WTC11 (cell line): ENCODE measurements at regions not wholly inside any gene's neighbourhood (a gene's known extent, or its start where the extent isn't known, plus 50 kb on each side); places are given as distances from the start of the nearest gene placed in this dataset.

Experiments
- ATAC-seq: fragments of 200-7000 bp; cut with Tn5 transposase; 2 replicates; pipeline ENCODE4 v1.10.0; 2021; ENCODE audit warnings: mild to moderate bottlenecking, moderate library complexity
- CTCF ChIA-PET: fragments of 300-600 bp; sonication (Branson Sonifier 250); formaldehyde crosslinking; loops from one replicate; lab custom pipeline; 2021; ENCODE audit warnings: antibody characterized with exemption; lab: Charles Lee
- POLR2A ChIA-PET: fragments of 350-600 bp; sonication (Branson Sonifier 250); formaldehyde crosslinking; loops from one replicate; lab custom pipeline; 2021; ENCODE audit warnings: antibody characterized with exemption; lab: Charles Lee
- DNase-seq: peaks from one replicate; pipeline ENCODE4 v3.0.0; 2021; ENCODE audit warnings: low spot score
- H3K27ac Mint-ChIP-seq: 2 replicates; pipeline ENCODE4 v1.8.0; 2021; ENCODE audit warnings: mixed read lengths
- H3K27me3 Mint-ChIP-seq: 2 replicates; pipeline ENCODE4 v1.8.0; 2021; ENCODE audit warnings: low read depth, mild to moderate bottlenecking, moderate library complexity, mixed read lengths
- H3K36me3 Mint-ChIP-seq: 2 replicates; pipeline ENCODE4 v1.8.0; 2021; ENCODE audit warnings: mixed read lengths
- H3K4me1 Mint-ChIP-seq: 2 replicates; pipeline ENCODE4 v1.8.0; 2022; ENCODE audit warnings: mixed read lengths
- H3K4me3 Mint-ChIP-seq: 2 replicates; pipeline ENCODE4 v1.8.0; 2021; ENCODE audit warnings: mild to moderate bottlenecking, moderate library complexity, mixed read lengths
- H3K9me3 Mint-ChIP-seq: 2 replicates; pipeline ENCODE4 v1.8.0; 2021; ENCODE audit warnings: mixed read lengths
- GABPB1 ChIP-seq: sonication (generic); formaldehyde crosslinking; IDR thresholded peaks from 2 replicates; pipeline ENCODE4 v1.8.1; 2023; ENCODE audit warnings: mild to moderate bottlenecking, missing genetic modification reagents
- MYBL2 ChIP-seq: sonication (generic); formaldehyde crosslinking; IDR thresholded peaks from 2 replicates; pipeline ENCODE4 v1.8.1; 2023; ENCODE audit warnings: mild to moderate bottlenecking, moderate library complexity, missing genetic modification reagents
- NFE2L1 ChIP-seq: sonication (generic); formaldehyde crosslinking; IDR thresholded peaks from 2 replicates; pipeline ENCODE4 v1.8.1; 2023; ENCODE audit warnings: missing genetic modification reagents
- NR1H2 ChIP-seq: sonication (generic); formaldehyde crosslinking; IDR thresholded peaks from 2 replicates; pipeline ENCODE4 v1.9.0; 2021; ENCODE audit warnings: mild to moderate bottlenecking, moderate library complexity, missing genetic modification reagents
- OVOL2 ChIP-seq: fragments of 250-450 bp; sonication (Bioruptor Pico); IDR thresholded peaks from 2 replicates; pipeline ENCODE4 v1.9.0; 2021; ENCODE audit warnings: mild to moderate bottlenecking, borderline replicate concordance
- SMAD4 ChIP-seq: sonication (generic); formaldehyde crosslinking; IDR thresholded peaks from 2 replicates; pipeline ENCODE4 v1.8.0; 2022; ENCODE audit warnings: mild to moderate bottlenecking, missing genetic modification reagents
- SOX15 ChIP-seq: fragments of 250-450 bp; sonication (Bioruptor Pico); IDR thresholded peaks from 2 replicates; pipeline ENCODE4 v1.9.0; 2021; ENCODE audit warnings: mild to moderate bottlenecking
- SP1 ChIP-seq: sonication (generic); formaldehyde crosslinking; conservative IDR thresholded peaks from 2 replicates; pipeline ENCODE4 v1.8.1; 2022; ENCODE audit warnings: missing genetic modification reagents
- TEAD4 ChIP-seq: sonication (generic); formaldehyde crosslinking; IDR thresholded peaks from 2 replicates; pipeline ENCODE4 v1.8.0; 2022; ENCODE audit warnings: mild to moderate bottlenecking, missing genetic modification reagents
- TP53 ChIP-seq: sonication (generic); formaldehyde crosslinking; IDR thresholded peaks from 2 replicates; pipeline ENCODE4 v1.8.1; 2023; ENCODE audit warnings: mild to moderate bottlenecking, missing genetic modification reagents
- ZNF416 ChIP-seq: fragments of 250-450 bp; sonication (Bioruptor Pico); IDR thresholded peaks from 2 replicates; pipeline ENCODE4 v1.9.0; 2021; ENCODE audit warnings: mild to moderate bottlenecking, inconsistent platforms
- TF ChIP-seq, protein P1 (sequence below): sonication (generic); formaldehyde crosslinking; IDR thresholded peaks from 2 replicates; pipeline ENCODE4 v1.8.1; 2023; ENCODE audit warnings: mild to moderate bottlenecking, moderate library complexity, missing genetic modification reagents
- TF ChIP-seq, protein P2 (sequence below): sonication (generic); formaldehyde crosslinking; IDR thresholded peaks from 2 replicates; pipeline ENCODE4 v1.8.1; 2022; ENCODE audit warnings: missing genetic modification reagents, borderline replicate concordance

- TF ChIP-seq SMAD4 (CRISPR knock-in tag): no peak
- TF ChIP-seq NFE2L1 (CRISPR knock-in tag): no peak
- TF ChIP-seq NR1H2 (CRISPR knock-in tag): no peak
- TF ChIP-seq OVOL2 (CRISPR knock-in tag): no peak
- H3K4me3 Mint-ChIP-seq: no peak overlapping the region
- ATAC-seq (no peak), DNase-seq (no peak)
- H3K27me3 Mint-ChIP-seq: no peaks in the 10 kb centered on the region
- H3K4me1 Mint-ChIP-seq: peaks cover 19% of the 10 kb centered on the region
- CTCF ChIA-PET: no interaction called here
- H3K36me3 Mint-ChIP-seq: no peaks in the 10 kb centered on the region
- H3K9me3 Mint-ChIP-seq: peaks cover 6% of the 10 kb centered on the region; the same call in 1 of the 2 replicates
- no peak overlapping the region for H3K27ac Mint-ChIP-seq
- POLR2A ChIA-PET: no interaction called here
Measured at GRCh38 chr18:39319141-39319540, 1753.5 kb upstream of the CELF4 start.

GRCh38 chr18:39318462-39318861 is 1752.9 kb upstream of the CELF4 start:
- no peak for TF ChIP-seq MYBL2
- TF ChIP-seq, protein P1, sequence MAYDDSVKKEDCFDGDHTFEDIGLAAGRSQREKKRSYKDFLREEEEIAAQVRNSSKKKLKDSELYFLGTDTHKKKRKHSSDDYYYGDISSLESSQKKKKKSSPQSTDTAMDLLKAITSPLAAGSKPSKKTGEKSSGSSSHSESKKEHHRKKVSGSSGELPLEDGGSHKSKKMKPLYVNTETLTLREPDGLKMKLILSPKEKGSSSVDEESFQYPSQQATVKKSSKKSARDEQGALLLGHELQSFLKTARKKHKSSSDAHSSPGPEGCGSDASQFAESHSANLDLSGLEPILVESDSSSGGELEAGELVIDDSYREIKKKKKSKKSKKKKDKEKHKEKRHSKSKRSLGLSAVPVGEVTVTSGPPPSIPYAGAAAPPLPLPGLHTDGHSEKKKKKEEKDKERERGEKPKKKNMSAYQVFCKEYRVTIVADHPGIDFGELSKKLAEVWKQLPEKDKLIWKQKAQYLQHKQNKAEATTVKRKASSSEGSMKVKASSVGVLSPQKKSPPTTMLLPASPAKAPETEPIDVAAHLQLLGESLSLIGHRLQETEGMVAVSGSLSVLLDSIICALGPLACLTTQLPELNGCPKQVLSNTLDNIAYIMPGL: no peak
- TF ChIP-seq SP1 (CRISPR knock-in tag): no peak
- peaks cover 25% of the 10 kb centered on the region for H3K4me1 Mint-ChIP-seq
- no peaks in the 10 kb centered on the region for H3K27me3 Mint-ChIP-seq
- H3K9me3 Mint-ChIP-seq: peaks cover 3% of the 10 kb centered on the region; the same call in 1 of the 2 replicates
- H3K4me3 Mint-ChIP-seq: no peak overlapping the region
- POLR2A ChIA-PET: no interaction called here
- H3K36me3 Mint-ChIP-seq: no peaks in the 10 kb centered on the region
- H3K27ac Mint-ChIP-seq: no peak overlapping the region
- no peak for DNase-seq
- ATAC-seq: no peak
- CTCF ChIA-PET: no interaction called here

- peaks cover 27% of the 10 kb centered on the region for H3K4me1 Mint-ChIP-seq
- TF ChIP-seq, protein P2, sequence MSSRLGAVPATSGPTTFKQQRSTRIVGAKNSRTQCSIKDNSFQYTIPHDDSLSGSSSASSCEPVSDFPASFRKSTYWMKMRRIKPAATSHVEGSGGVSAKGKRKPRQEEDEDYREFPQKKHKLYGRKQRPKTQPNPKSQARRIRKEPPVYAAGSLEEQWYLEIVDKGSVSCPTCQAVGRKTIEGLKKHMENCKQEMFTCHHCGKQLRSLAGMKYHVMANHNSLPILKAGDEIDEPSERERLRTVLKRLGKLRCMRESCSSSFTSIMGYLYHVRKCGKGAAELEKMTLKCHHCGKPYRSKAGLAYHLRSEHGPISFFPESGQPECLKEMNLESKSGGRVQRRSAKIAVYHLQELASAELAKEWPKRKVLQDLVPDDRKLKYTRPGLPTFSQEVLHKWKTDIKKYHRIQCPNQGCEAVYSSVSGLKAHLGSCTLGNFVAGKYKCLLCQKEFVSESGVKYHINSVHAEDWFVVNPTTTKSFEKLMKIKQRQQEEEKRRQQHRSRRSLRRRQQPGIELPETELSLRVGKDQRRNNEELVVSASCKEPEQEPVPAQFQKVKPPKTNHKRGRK (CRISPR knock-in tag): no peak
- POLR2A ChIA-PET: no interaction called here
- CTCF ChIA-PET: no interaction called here
- ATAC-seq (no peak), DNase-seq (no peak)
- no peak overlapping the region; the same call in 1 of the 2 replicates for H3K27ac Mint-ChIP-seq
- peaks cover under 1% of the 10 kb centered on the region; the same call in 1 of the 2 replicates for H3K9me3 Mint-ChIP-seq
- no peaks in the 10 kb centered on the region for H3K27me3 Mint-ChIP-seq
- no peaks in the 10 kb centered on the region for H3K36me3 Mint-ChIP-seq
- H3K4me3 Mint-ChIP-seq: no peak overlapping the region
Measured at GRCh38 chr18:39318008-39318407, 1752.4 kb upstream of the CELF4 start.

DNA sequence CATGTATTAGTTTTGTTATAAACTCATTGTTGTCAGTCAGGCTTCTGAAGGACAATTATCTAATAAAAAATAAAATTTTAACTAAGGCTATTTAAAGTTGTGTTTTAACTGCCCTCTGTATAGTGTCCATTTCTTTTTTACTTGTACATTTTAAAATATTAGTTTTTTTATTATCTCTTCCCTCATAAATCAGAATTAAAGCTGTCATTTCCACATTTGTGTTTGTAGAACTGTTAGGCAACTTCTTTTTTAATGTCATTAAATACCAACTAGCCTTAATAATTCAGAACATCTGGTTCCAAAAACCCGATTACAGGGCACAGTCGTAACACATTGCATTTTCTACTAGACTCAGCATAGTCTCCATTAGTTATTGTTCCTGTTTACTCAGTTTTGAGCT is 1749.0 kb upstream of the CELF4 start:
- TF ChIP-seq SOX15 (CRISPR knock-in tag) (no peak), ZNF416 (CRISPR knock-in tag) (no peak), TEAD4 (CRISPR knock-in tag) (no peak)
- peaks cover 14% of the 10 kb centered on the region for H3K4me1 Mint-ChIP-seq
- no peak for DNase-seq
- ChIA-PET CTCF (no interaction called here), POLR2A (no interaction called here)
- H3K27me3 Mint-ChIP-seq: no peaks in the 10 kb centered on the region
- ATAC-seq: no peak
- H3K27ac Mint-ChIP-seq: no peak overlapping the region
- no peak overlapping the region for H3K4me3 Mint-ChIP-seq
- H3K9me3 Mint-ChIP-seq: peaks cover 20% of the 10 kb centered on the region
- H3K36me3 Mint-ChIP-seq: peaks cover 17% of the 10 kb centered on the region

- ChIA-PET CTCF (no interaction called here), POLR2A (no interaction called here)
- no peak overlapping the region for H3K27ac Mint-ChIP-seq
- H3K4me1 Mint-ChIP-seq: peaks cover 14% of the 10 kb centered on the region
- DNase-seq: no peak
- no peak for TF ChIP-seq TP53 (CRISPR knock-in tag)
- TF ChIP-seq GABPB1 (CRISPR knock-in tag): no peak
- H3K9me3 Mint-ChIP-seq: peaks cover 22% of the 10 kb centered on the region
- no peak for ATAC-seq
- no peaks in the 10 kb centered on the region for H3K27me3 Mint-ChIP-seq
- no peak overlapping the region for H3K4me3 Mint-ChIP-seq
- H3K36me3 Mint-ChIP-seq: peaks cover 19% of the 10 kb centered on the region
Measured at GRCh38 chr18:39313992-39314391, 1748.4 kb upstream of the CELF4 start.
